K562 (cell line): ENCODE measurements at regions not wholly inside any gene's neighbourhood (a gene's known extent, or its start where the extent isn't known, plus 50 kb on each side); places are given as distances from the start of the nearest gene placed in this dataset.

Source experiments
- ATAC-seq: fragments of 200-7000 bp; cut with Tn5 transposase; 3 replicates; pipeline ENCODE4 v1.9.1; 2020; ENCODE audit warnings: moderate library complexity
- BruUV-seq: library from RNA; stranded (reverse); fragments of 400-500 nt; replicated peaks from 2 replicates; lab custom pipeline; 2021; lab: Mats Ljungman, UMichigan
- CTCF ChIA-PET: fragments of 300-600 bp; formaldehyde crosslinking; extraction: SDS; loops from one replicate; lab custom pipeline; 2021; ENCODE audit warnings: low intra/inter-chr PET ratio; lab: Yijun Ruan, JAX
- POLR2A ChIA-PET: fragments of 300-600, 350-650 bp; sonication (Branson Sonifier 250); formaldehyde crosslinking; extraction: SDS; loops from one replicate; lab custom pipeline; 2021; ENCODE audit warnings: antibody characterized with exemption, inconsistent platforms; lab: Yijun Ruan, JAX
- DNase-seq, 4 experiments: peaks; one replicate each; pipeline versions ENCODE4 v3.0.0 to v3.0.0-alpha.2; 2011 to 2018; ENCODE audit warnings: low spot score in 3 of 4, mixed read lengths in 3 of 4; ENCODE audit errors: extremely low read depth in 1 of 4
- FAIRE-seq: peaks from 2 replicates; lab custom pipeline; 2011; peaks lifted over from hg19 to GRCh38; lab: Jason Lieb, UNC
- H2AFZ ChIP-seq: 2 replicates; pipeline ENCODE4 v1.6.0; 2011; ENCODE audit warnings: low read depth, low read length, control low read depth, inconsistent platforms
- H3K27ac ChIP-seq: fragments of 200-600 bp; 3 replicates; pipeline ENCODE4 v1.8.0; 2011; ENCODE audit warnings: low read depth, mild to moderate bottlenecking, control low read depth, inconsistent platforms, low read length, moderate library complexity, mixed read lengths; ENCODE audit errors: extremely low read depth
- H3K27me3 ChIP-seq, 2 experiments: fragments of 300-600 bp in 1 of 2; 2 replicates in 1 of 2; 3 replicates in 1 of 2; pipeline versions ENCODE4 v1.6.0 to v1.8.0; 2011; ENCODE audit warnings: inconsistent platforms in 2 of 2, low read length in 2 of 2, mild to moderate bottlenecking in 1 of 2, mixed read lengths in 1 of 2, moderate library complexity in 1 of 2; ENCODE audit not compliant: control insufficient read depth in 2 of 2, insufficient read depth in 2 of 2
- H3K36me3 ChIP-seq: fragments of 300-600 bp; 3 replicates; pipeline ENCODE4 v1.8.0; 2011; ENCODE audit warnings: mild to moderate bottlenecking, low read length, inconsistent platforms; ENCODE audit not compliant: control insufficient read depth, insufficient read depth
- H3K4me1 ChIP-seq, 2 experiments: fragments of 200-600 bp in 1 of 2; replicated peaks in 1 of 2; 2 replicates in 1 of 2; 3 replicates in 1 of 2; pipeline versions ENCODE4 v1.5.1 to v1.8.0; 2011; ENCODE audit warnings: inconsistent platforms in 2 of 2, low read length in 2 of 2, mild to moderate bottlenecking in 1 of 2, mixed read lengths in 1 of 2, moderate library complexity in 1 of 2; ENCODE audit not compliant: control insufficient read depth in 2 of 2, insufficient read depth in 2 of 2
- H3K4me2 ChIP-seq: 2 replicates; pipeline ENCODE4 v1.6.1; 2011; ENCODE audit warnings: low read length, control low read depth, inconsistent platforms, mixed read lengths; ENCODE audit not compliant: insufficient read depth
- H3K4me3 ChIP-seq: fragments of 200-600 bp; sonication (generic), shearing (Covaris generic); 2 replicates; pipeline ENCODE4 v1.5.1; 2016; ENCODE audit warnings: control low read depth, inconsistent platforms
- H3K79me2 ChIP-seq: fragments of 200-600 bp; 3 replicates; pipeline ENCODE4 v1.8.0; 2011; ENCODE audit warnings: low read length, inconsistent platforms; ENCODE audit not compliant: control insufficient read depth, insufficient read depth
- H3K9ac ChIP-seq, 2 experiments: 2 replicates each; pipeline versions ENCODE4 v1.6.0 to v1.6.1; 2011; ENCODE audit warnings: low read depth in 2 of 2, low read length in 2 of 2, control low read depth in 1 of 2, inconsistent platforms in 1 of 2, mild to moderate bottlenecking in 1 of 2, mixed read lengths in 1 of 2; ENCODE audit not compliant: insufficient read depth in 1 of 2
- H3K9me1 ChIP-seq: one replicate; pipeline ENCODE4 v1.6.0; 2011; ENCODE audit warnings: inconsistent platforms, mild to moderate bottlenecking, low read length, moderate library complexity; ENCODE audit not compliant: control insufficient read depth, insufficient read depth
- H3K9me3 ChIP-seq: replicated peaks from 2 replicates; pipeline ENCODE4 v1.5.1; 2011; ENCODE audit warnings: low read depth, low read length, inconsistent platforms; ENCODE audit not compliant: control insufficient read depth, insufficient read depth
- H4K20me1 ChIP-seq: replicated peaks from 2 replicates; pipeline ENCODE4 v1.6.1; 2011; ENCODE audit warnings: low read length, inconsistent platforms, mixed read lengths; ENCODE audit not compliant: control insufficient read depth, insufficient read depth
- BMI1 ChIP-seq: fragments of 150-350 bp; IDR thresholded peaks from 2 replicates; pipeline ENCODE4 v1.6.1; 2014; ENCODE audit warnings: low read length
- COPS2 ChIP-seq: fragments of 450-650 bp; conservative IDR thresholded peaks from 2 replicates; pipeline ENCODE4 v1.6.1; 2016; ENCODE audit warnings: mild to moderate bottlenecking, moderate library complexity
- ESRRB ChIP-seq: fragments of 250-450 bp; sonication (Bioruptor Pico); IDR thresholded peaks from 2 replicates; pipeline ENCODE4 v1.5.0; 2020; ENCODE audit warnings: mild to moderate bottlenecking, moderate library complexity, borderline replicate concordance
- KDM2B ChIP-seq: fragments of 250-450 bp; sonication (Bioruptor Pico); IDR thresholded peaks from 2 replicates; pipeline ENCODE4 v1.8.0; 2021; ENCODE audit warnings: mild to moderate bottlenecking, moderate library complexity
- NEUROD1 ChIP-seq: fragments of 150-350 bp; IDR thresholded peaks from 2 replicates; pipeline ENCODE4 v1.6.1; 2014; ENCODE audit warnings: borderline replicate concordance, low read length, low read depth; ENCODE audit not compliant: partially characterized antibody
- NFXL1 ChIP-seq: fragments of 450-650 bp; formaldehyde crosslinking; IDR thresholded peaks from 2 replicates; pipeline ENCODE4 v1.4.0; 2021; ENCODE audit warnings: mild to moderate bottlenecking
- SMAD4 ChIP-seq: fragments of 250-450 bp; sonication (Bioruptor Pico); conservative IDR thresholded peaks from 2 replicates; pipeline ENCODE4 v1.8.0; 2021; ENCODE audit warnings: inconsistent platforms, mild to moderate bottlenecking, moderate library complexity
- ZNF449 ChIP-seq: fragments of 250-450 bp; sonication (Bioruptor Pico); IDR thresholded peaks from 2 replicates; pipeline ENCODE4 v1.8.0; 2022; ENCODE audit warnings: moderate library complexity, mild to moderate bottlenecking, inconsistent platforms
- WGBS: fragments of 100-300 bp; shearing (Covaris generic); methylation state at CpG from one replicate; pipeline ENCODE4 v1.1.6; 2016; ENCODE audit warnings: low coverage, mixed read lengths; ENCODE audit not compliant: insufficient coverage; ENCODE audit errors: missing lambda C conversion rate; 5-methylcytosine and 5-hydroxymethylcytosine counted together
- in situ Hi-C: fragments of 300-500 bp; cut with MboI; formaldehyde crosslinking; loops from 4 replicates; pipeline ENCODE4 v1.15.0; 2018; ENCODE audit warnings: inconsistent platforms, mixed read lengths
- intact Hi-C: fragments of 100-400 bp; cut with micrococcal nuclease; formaldehyde crosslinking; loops from 2 replicates; pipeline ENCODE4 v1.14.2; 2022

- in situ Hi-C loops = no loop called here
- POLR2A ChIA-PET = no interaction called here
These were observed 1271.8 kb upstream of the CHAC2 start for GRCh38 chr2:52495816-52496215.

GRCh38 chr2:52477166-52477565 lies 1290.4 kb upstream of the CHAC2 start:
- Histone ChIP-seq H3K9me3 (no peaks in the 10 kb centered on the region), H3K4me1 (no peaks in the 10 kb centered on the region), H3K27me3 (no peaks in the 10 kb centered on the region), H3K79me2 (no peaks in the 10 kb centered on the region), H3K9ac (no peak overlapping the region), H4K20me1 (no peaks in the 10 kb centered on the region), H3K9me1 (no peaks in the 10 kb centered on the region), H3K27ac (no peak overlapping the region), H2AFZ (no peak overlapping the region), H3K4me3 (no peak overlapping the region), H3K36me3 (no peaks in the 10 kb centered on the region), H3K4me2 (no peak overlapping the region)
- intact Hi-C loops = no loop called here
- no peak for DNase-seq
- in situ Hi-C loops = no loop called here
- ChIA-PET POLR2A (no interaction called here), CTCF (interaction anchor here (0.7 kb wide), 1 partner anchor 8 kb away, joined by 3 read pairs; no protein-coding TSS in a partner anchor)
- no TSS peak for BruUV-seq
- 0% methylated on average over 1 of the region's 1 CpG for WGBS
- TF ChIP-seq KDM2B = no peak
- no peak for TF ChIP-seq NFXL1 (CRISPR knock-in tag)
- no peak for TF ChIP-seq BMI1
- TF ChIP-seq NEUROD1 = no peak
- no peak for TF ChIP-seq ZNF449 (CRISPR knock-in tag)
- TF ChIP-seq SMAD4 (CRISPR knock-in tag) = no peak
- no peak for TF ChIP-seq COPS2
- ATAC-seq = no peak
- no peak for FAIRE-seq

More at GRCh38 chr2:52495816-52496215, 1271.8 kb upstream of the CHAC2 start:
- DNase-seq (no peak), ATAC-seq (no peak), FAIRE-seq (no peak)
- intact Hi-C loops = no loop called here
- no peaks in the 10 kb centered on the region for H3K79me2 ChIP-seq
- no peak overlapping the region for H3K4me2 ChIP-seq
- BruUV-seq = no TSS peak
- no peak overlapping the region for H3K27ac ChIP-seq
- CTCF ChIA-PET = interaction anchor here (0.6 kb wide), 1 partner anchor 649 kb away, joined by 3 read pairs; no protein-coding TSS in a partner anchor
- H2AFZ ChIP-seq = no peak overlapping the region
- H4K20me1 ChIP-seq = no peaks in the 10 kb centered on the region
- no peaks in the 10 kb centered on the region; the same call in none of the 2 replicates for H3K9me3 ChIP-seq
- H3K36me3 ChIP-seq = no peaks in the 10 kb centered on the region
- no peaks in the 10 kb centered on the region for H3K4me1 ChIP-seq
- no peak overlapping the region for H3K9ac ChIP-seq
- no peak for TF ChIP-seq ESRRB (CRISPR knock-in tag)
- no peak overlapping the region for H3K4me3 ChIP-seq
- no peaks in the 10 kb centered on the region for H3K27me3 ChIP-seq
- no peaks in the 10 kb centered on the region for H3K9me1 ChIP-seq
